Activated CD8-positive, alpha-beta memory T cell treated with anti-CD3 and anti-CD28 coated beads, Interleukin-2, amount 10 ng/mL, durations not matched to agents 7 days and 5 days (primary cell): ENCODE measurements at regions not wholly inside any gene's neighbourhood (a gene's known extent, or its start where the extent isn't known, plus 50 kb on each side); places are given as distances from the start of the nearest gene placed in this dataset.
A peak's percentile ranks its signal among the peaks of the same experiment; 100 is the strongest.
"Not testable (repeated sequence)": the region's sequence is repeated elsewhere in the genome, so short reads cannot be mapped to it uniquely, and the experiment has no call there.

ENCODE experiments used
- ATAC-seq: fragments of 150-1000 bp; cut with Tn5 transposase; one replicate; pipeline ENCODE4 v1.10.0; 2021; ENCODE audit warnings: moderate library complexity
- CTCF ChIA-PET: fragments of 350-600 bp; sonication (Branson Sonifier 250); formaldehyde crosslinking; loops from one replicate; lab custom pipeline; 2021; ENCODE audit warnings: antibody characterized with exemption; lab: Charles Lee
- DNase-seq: peaks from one replicate; pipeline ENCODE4 v3.0.0-alpha.2; 2020
- H3K27ac Mint-ChIP-seq: one replicate; pipeline ENCODE4 v1.8.0; 2021; ENCODE audit warnings: mild to moderate bottlenecking, mixed read lengths
- H3K27me3 Mint-ChIP-seq: one replicate; pipeline ENCODE4 v1.8.0; 2021; ENCODE audit warnings: mixed read lengths
- H3K36me3 Mint-ChIP-seq: one replicate; pipeline ENCODE4 v1.8.0; 2021; ENCODE audit warnings: mild to moderate bottlenecking, mixed read lengths
- H3K4me1 Mint-ChIP-seq: one replicate; pipeline ENCODE4 v1.8.0; 2021; ENCODE audit warnings: mixed read lengths
- H3K4me3 Mint-ChIP-seq: one replicate; pipeline ENCODE4 v1.8.0; 2021; ENCODE audit warnings: mild to moderate bottlenecking, moderate library complexity, mixed read lengths
- H3K9me3 Mint-ChIP-seq: one replicate; pipeline ENCODE4 v1.8.0; 2022; ENCODE audit warnings: low read depth, mixed read lengths

DNA sequence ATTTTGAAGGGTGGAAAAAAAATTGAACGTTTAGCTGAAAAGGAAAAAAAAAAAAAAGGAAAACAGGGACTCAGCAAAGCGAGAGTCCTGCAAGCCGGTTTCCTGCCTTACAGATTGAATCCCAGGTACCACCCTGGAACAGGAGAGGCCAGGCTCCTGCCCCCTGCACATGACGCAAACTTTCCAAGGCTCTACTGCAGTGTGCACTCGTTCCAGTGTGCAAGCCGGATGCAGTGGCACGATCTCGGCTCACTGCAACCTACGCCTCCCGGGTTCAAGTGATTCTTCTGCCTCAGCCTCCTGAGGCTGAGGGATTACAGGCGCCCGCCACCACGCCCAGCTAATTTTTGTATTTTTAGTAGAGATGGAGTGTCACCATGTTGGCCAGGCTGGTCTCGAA is 618.7 kb upstream of the CDH10 start:
- H3K4me1 Mint-ChIP-seq, H3K27me3 Mint-ChIP-seq, H3K27ac Mint-ChIP-seq, ATAC-seq, CTCF ChIA-PET, H3K36me3 Mint-ChIP-seq, H3K4me3 Mint-ChIP-seq, DNase-seq: not testable (repeated sequence)
- H3K9me3 Mint-ChIP-seq = peaks cover 13% of the 10 kb centered on the region

DNA sequence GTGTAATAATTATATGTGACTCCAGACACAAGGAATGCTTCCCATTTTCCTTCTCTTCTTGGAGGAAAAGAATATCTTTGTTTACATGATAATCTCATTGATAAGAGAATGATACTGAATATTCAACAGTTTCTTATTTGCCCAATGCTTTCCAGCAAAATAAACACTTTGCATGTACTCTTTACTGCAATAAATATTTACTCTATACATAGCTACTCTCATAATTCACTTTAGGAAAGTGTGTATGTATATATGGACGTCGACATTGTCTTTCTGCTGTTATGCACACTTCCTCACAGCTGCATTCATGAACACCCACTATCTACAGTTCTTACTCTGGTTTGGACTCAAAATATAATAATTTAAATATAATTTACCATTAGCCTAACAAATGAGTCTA is 617.4 kb upstream of the CDH10 start:
- ATAC-seq = no peak

DNA sequence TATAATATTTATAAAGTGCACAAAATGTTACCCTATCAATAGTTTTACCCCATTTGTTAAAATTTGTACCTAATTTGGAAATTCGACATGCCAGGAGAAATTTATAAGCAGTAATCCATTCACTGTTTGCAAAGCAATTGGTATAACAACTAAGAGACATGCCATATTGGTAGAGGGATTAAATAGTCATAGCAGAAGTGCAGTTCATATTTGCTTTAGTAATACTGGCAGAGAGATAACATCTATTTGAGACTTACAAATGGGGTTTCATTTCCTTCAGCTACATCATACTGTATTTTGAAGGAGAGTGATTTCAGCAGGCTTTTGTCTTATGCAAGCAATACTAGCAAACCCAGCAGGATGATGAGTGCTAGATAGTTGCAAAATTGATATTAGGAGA is 610.4 kb upstream of the CDH10 start:
- DNase-seq (no peak), ATAC-seq (no peak)
- CTCF ChIA-PET = no interaction called here
- Mint-ChIP-seq H3K36me3 (no peaks in the 10 kb centered on the region), H3K4me3 (no peak overlapping the region), H3K9me3 (peaks cover 12% of the 10 kb centered on the region), H3K27ac (no peak overlapping the region), H3K4me1 (no peaks in the 10 kb centered on the region), H3K27me3 (no peaks in the 10 kb centered on the region)

More for the DNA sequence above, 617.4 kb upstream of the CDH10 start:
- no peaks in the 10 kb centered on the region for H3K36me3 Mint-ChIP-seq
- no peak for DNase-seq
- no peaks in the 10 kb centered on the region for H3K4me1 Mint-ChIP-seq
- no peak overlapping the region for H3K4me3 Mint-ChIP-seq
- H3K9me3 Mint-ChIP-seq = peaks cover 8% of the 10 kb centered on the region
- H3K27ac Mint-ChIP-seq = no peak overlapping the region
- CTCF ChIA-PET = no interaction called here
- no peaks in the 10 kb centered on the region for H3K27me3 Mint-ChIP-seq

DNA sequence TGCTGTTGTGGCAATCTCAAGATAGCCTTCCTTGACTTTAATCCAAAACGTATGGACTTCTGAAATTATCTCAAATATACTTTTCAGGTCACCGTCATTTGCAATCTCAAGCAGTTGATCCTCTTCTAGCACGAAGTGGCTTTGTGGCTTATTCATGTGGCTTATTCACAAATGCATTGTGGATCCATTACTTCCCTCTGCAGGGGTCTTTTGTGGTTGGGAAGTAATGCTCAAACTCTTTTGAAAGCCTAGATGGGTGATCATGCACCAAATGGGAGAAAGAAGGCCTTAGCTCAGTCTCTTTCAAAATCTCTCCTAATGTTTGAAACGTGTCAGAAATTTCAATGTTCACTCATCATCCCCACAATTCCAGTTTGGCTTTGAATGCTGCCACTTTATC is 597.2 kb upstream of the CDH10 start:
- H3K4me1 Mint-ChIP-seq = no peaks in the 10 kb centered on the region
- CTCF ChIA-PET = no interaction called here
- H3K4me3 Mint-ChIP-seq = no peak overlapping the region
- no peak overlapping the region for H3K27ac Mint-ChIP-seq
- DNase-seq (no peak), ATAC-seq (no peak)
- no peaks in the 10 kb centered on the region for H3K27me3 Mint-ChIP-seq
- no peaks in the 10 kb centered on the region for H3K36me3 Mint-ChIP-seq
- H3K9me3 Mint-ChIP-seq = peaks cover 5% of the 10 kb centered on the region

DNA sequence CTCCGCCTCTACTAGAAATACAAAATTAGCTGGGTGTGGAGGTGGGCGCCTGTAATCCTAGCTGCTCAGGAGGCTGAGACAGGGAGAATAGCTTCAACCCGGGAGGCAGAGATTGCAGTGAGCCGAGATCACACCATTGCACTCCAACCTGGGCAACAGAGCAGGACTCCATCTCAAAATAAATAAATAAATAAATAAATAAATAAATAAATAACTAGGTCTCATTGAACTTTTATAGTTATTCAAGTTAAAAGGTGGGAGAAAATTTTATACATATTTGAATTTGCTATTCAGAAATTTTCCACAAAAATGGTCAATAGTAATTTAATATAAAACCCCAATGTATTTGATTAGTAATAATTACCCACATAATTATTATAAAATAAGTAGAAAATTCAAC is 593.9 kb upstream of the CDH10 start:
- CTCF ChIA-PET, H3K4me1 Mint-ChIP-seq, H3K27ac Mint-ChIP-seq: not testable (repeated sequence)

DNA sequence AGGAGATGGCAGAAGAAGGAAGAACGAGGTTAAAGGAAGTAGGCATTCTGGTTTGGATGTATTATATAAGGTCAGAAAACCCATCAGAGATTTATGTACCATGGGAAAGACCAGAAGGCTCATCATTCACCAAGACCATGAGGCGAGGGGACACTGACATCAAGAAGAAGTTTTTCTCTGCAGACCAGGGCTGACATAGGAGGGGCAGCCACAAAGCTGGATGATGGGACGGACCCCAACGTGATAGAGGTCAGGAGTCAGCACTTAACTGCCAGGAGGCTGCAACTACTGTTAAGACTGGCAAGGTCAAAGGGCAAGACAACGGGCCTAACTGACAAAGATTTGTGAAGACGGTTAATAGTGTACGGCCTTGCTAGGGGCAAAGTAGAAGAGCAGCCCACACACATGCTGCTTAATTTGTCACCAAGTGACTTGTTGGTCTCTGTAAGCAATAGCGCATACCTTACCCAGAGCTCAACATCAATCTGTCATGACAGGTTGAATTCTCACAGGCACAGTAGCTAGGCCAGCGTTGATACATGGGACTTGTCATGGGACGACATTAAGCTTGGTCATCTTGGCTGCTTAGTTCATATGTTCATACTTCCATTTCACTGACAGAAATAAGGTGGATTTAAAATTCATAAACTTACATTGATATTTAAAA is 579.7 kb upstream of the CDH10 start:
- H3K4me1 Mint-ChIP-seq = no peaks in the 10 kb centered on the region
- no peaks in the 10 kb centered on the region for H3K27me3 Mint-ChIP-seq
- H3K4me3 Mint-ChIP-seq = no peak overlapping the region
- no peak overlapping the region for H3K27ac Mint-ChIP-seq
- ATAC-seq (no peak), DNase-seq (no peak)
- no peaks in the 10 kb centered on the region for H3K36me3 Mint-ChIP-seq
- no peaks in the 10 kb centered on the region for H3K9me3 Mint-ChIP-seq
- CTCF ChIA-PET = no interaction called here

More for the DNA sequence above, 593.9 kb upstream of the CDH10 start:
- H3K36me3 Mint-ChIP-seq, ATAC-seq, H3K27me3 Mint-ChIP-seq, H3K9me3 Mint-ChIP-seq, H3K4me3 Mint-ChIP-seq, DNase-seq: not testable (repeated sequence)

DNA sequence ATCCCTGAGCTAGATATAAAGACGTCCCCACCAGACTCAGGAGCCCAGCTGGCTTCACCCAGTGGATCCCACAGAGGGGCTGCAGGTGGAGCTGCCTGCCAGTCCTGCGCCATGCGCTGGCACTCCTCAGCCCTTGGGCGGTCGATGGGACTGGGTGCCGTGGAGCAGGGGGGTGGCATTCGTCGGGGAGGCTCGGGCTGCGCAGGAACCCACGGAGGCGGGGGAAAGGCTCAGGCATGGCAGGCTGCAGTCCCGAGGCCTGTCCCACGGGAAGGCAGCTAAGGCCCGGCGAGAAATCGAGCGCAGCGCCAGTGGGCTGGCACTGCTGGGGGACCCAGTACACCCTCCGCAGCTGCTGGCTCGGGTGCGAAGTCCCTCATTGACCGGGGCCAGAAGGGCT is 555.1 kb upstream of the CDH10 start:
- CTCF ChIA-PET, H3K36me3 Mint-ChIP-seq, ATAC-seq, H3K9me3 Mint-ChIP-seq, DNase-seq, H3K4me1 Mint-ChIP-seq, H3K27ac Mint-ChIP-seq, H3K4me3 Mint-ChIP-seq, H3K27me3 Mint-ChIP-seq: not testable (repeated sequence)

DNA sequence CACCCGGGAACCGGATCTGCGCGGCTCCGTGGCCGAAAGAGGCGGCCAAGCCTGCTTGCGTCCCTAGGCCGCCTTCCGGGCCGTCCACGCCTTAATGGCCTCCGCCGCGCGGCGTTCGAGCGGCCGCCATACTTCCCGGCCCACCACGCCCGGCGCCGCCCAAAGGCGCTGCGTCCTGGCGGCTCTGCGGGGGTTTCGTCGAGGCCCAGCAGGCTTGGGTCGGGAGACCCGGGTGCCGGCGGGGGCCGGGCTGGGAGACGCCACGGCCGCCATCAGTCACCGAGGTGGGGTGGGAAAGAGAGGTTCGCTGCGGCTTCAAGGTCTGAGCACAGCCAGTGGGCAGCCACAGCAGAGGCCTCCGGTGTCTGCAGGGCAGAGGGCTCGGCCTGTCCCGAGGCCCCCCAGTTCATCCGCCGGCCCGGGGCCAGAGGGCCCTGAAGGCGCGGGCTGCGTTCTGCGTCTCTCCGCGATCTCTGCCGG is 545.8 kb upstream of the CDH10 start:
- H3K36me3 Mint-ChIP-seq = no peaks in the 10 kb centered on the region
- H3K27ac Mint-ChIP-seq = no peak overlapping the region
- CTCF ChIA-PET = no interaction called here
- peaks cover 7% of the 10 kb centered on the region for H3K9me3 Mint-ChIP-seq
- H3K4me3 Mint-ChIP-seq = no peak overlapping the region
- DNase-seq (no peak), ATAC-seq (peak; percentile 27)
- H3K27me3 Mint-ChIP-seq = no peaks in the 10 kb centered on the region
- H3K4me1 Mint-ChIP-seq = no peaks in the 10 kb centered on the region

DNA sequence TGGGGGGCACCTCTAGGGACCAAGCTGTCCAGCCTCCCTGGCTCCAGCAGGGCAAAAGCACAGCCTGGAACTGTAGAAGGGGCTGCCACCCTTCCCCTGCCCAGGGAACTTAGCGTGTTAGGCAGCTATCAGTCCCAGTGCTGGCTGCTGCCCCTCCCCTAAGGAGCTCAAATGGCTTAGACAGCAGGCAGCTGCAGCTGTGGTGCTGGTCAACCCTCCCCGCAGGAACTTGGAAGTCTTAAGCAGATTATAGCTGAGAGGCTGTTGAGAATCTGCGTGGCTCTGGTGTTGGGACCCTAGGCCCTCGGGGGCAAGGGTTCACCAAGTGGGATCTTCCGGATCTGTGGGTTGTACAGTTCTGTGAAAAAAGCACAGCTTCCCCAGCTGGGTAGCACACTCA is 536.5 kb upstream of the CDH10 start:
- ATAC-seq (no peak), DNase-seq (no peak)
- CTCF ChIA-PET = no interaction called here
- Mint-ChIP-seq H3K27me3 (no peaks in the 10 kb centered on the region), H3K4me3 (no peak overlapping the region), H3K9me3 (peaks cover 25% of the 10 kb centered on the region), H3K27ac (no peak overlapping the region), H3K4me1 (no peaks in the 10 kb centered on the region), H3K36me3 (no peaks in the 10 kb centered on the region)

DNA sequence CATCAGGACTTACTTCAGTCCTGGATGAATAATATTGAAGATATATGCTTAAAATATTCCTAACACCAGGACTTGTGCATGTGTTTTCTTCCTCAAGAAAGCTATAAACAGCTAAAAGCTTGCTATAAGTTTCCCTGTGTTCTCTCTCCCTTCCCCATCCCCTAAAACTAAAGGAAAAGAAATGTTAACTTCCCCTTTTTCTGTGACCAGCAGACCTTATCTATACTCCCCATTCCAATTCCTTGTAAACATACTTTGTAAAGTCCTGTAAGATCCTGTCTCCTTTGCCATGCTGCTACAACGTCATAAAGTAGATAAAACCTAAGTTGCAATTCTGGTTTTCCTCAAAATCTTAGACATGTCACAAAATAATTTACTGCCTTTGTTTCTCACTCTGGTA is 517.8 kb upstream of the CDH10 start:
- H3K4me1 Mint-ChIP-seq, H3K27ac Mint-ChIP-seq, H3K27me3 Mint-ChIP-seq, H3K36me3 Mint-ChIP-seq, H3K9me3 Mint-ChIP-seq, ATAC-seq, H3K4me3 Mint-ChIP-seq, CTCF ChIA-PET, DNase-seq: not testable (repeated sequence)

DNA sequence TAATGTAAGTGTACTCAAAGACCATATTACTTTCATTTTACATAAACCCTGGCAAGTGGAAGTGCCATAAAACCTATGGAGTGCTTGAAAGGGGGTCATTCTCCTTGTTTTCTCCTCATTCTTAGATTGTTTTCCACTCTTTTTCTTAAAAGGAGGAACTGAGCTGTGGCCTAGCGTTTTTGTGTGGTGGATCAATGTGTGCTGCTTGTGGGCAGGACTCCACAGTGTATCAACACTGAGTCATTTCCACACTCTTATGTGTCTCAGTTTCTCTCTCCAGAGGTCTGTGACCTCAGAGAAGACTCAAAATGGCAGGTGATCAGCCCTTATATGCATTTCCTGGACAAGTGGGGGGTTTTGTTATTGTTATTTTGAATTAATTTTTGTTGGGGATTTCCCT is 516.1 kb upstream of the CDH10 start:
- Mint-ChIP-seq H3K27ac (no peak overlapping the region), H3K4me1 (no peaks in the 10 kb centered on the region), H3K27me3 (no peaks in the 10 kb centered on the region), H3K36me3 (no peaks in the 10 kb centered on the region), H3K9me3 (peaks cover 3% of the 10 kb centered on the region), H3K4me3 (no peak overlapping the region)
- ATAC-seq = no peak
- CTCF ChIA-PET = no interaction called here
- no peak for DNase-seq

DNA sequence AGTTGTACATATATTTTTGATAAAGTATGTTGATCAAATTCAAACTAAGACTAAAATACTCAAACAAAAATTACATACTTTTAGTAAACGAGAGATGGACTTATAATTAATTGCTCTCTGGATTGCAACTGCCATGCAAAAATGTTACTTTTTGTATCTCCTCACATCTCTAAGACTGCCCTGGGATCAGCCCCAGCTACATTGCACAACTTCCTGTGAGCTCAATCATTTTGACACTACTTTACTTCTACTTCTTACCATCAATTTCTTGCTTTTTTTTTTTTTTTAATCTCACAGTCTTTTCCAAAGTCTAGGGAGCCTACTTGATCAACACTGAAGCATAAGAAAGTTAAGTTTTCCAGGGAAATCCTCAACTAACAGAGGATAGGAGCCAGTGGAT is 506.0 kb upstream of the CDH10 start:
- no peaks in the 10 kb centered on the region for H3K4me1 Mint-ChIP-seq
- peaks cover 6% of the 10 kb centered on the region for H3K9me3 Mint-ChIP-seq
- no peak for ATAC-seq
- H3K27me3 Mint-ChIP-seq = no peaks in the 10 kb centered on the region
- H3K27ac Mint-ChIP-seq = no peak overlapping the region
- DNase-seq = no peak
- H3K4me3 Mint-ChIP-seq = no peak overlapping the region
- H3K36me3 Mint-ChIP-seq = no peaks in the 10 kb centered on the region
- CTCF ChIA-PET = no interaction called here

DNA sequence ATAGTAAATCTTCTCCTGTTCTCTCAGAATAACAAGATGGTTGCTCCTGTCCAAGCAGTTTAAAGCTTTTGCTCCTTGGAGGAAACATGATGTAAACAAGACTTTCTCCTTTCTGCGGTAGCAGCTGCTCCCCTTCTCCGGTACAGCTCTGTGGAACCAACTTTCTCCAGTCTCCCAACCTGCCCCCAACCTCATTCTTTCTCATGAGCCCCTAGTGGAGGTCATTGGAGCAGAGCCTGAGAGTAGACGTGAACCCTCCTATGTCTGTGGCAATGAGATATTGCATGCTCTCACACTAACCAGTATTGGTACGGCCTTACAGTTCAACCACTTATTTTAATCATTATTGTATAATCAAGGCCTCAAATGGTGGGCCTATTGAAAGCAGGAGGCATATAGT is 483.8 kb upstream of the CDH10 start:
- no peaks in the 10 kb centered on the region for H3K4me1 Mint-ChIP-seq
- H3K36me3 Mint-ChIP-seq = no peaks in the 10 kb centered on the region
- CTCF ChIA-PET = no interaction called here
- no peak overlapping the region for H3K27ac Mint-ChIP-seq
- DNase-seq = no peak
- no peak for ATAC-seq
- H3K27me3 Mint-ChIP-seq = no peaks in the 10 kb centered on the region
- H3K9me3 Mint-ChIP-seq = peaks cover 14% of the 10 kb centered on the region
- no peak overlapping the region for H3K4me3 Mint-ChIP-seq

DNA sequence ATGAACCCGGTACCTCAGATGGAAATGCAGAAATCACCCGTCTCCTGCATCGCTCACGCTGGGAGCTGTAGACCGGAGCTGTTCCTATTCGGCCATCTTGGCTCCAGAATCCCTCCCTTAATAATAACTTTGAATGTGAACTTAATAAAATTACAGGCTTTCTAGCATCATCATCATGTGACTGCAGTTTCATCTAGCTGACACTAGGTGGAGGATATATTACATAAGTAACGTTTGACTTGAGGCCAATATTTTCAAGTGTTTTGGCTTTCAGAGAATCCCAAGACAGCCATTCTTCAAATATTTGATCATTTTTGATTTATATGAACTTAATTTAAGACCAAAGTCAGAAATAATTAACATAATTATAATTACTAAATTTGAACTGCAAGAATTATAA is 474.9 kb upstream of the CDH10 start:
- ATAC-seq (no peak), DNase-seq (no peak)
- Mint-ChIP-seq H3K36me3 (no peaks in the 10 kb centered on the region), H3K27ac (no peak overlapping the region), H3K27me3 (no peaks in the 10 kb centered on the region), H3K4me3 (no peak overlapping the region), H3K9me3 (no peaks in the 10 kb centered on the region), H3K4me1 (no peaks in the 10 kb centered on the region)
- CTCF ChIA-PET = no interaction called here

DNA sequence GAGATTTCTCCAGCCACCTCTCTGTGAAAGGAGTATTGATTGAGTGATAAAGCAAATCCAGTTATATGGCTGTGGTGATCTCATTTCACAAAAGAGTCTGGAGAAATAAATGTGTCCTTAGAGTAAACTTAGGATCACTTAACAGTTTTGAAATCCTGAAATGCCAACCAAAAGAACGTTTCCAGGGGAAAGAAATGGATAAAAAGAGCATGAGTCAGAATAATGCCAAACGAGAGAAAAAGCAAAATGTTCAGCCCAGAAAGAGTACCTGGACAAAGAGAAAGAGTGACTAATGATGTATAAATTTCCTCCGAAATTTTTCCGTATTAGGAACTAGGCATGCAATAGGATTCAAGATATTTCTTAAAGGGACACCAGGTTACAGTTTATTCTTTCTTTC is 463.1 kb upstream of the CDH10 start:
- no peak for ATAC-seq
- no peaks in the 10 kb centered on the region for H3K36me3 Mint-ChIP-seq
- no peaks in the 10 kb centered on the region for H3K27me3 Mint-ChIP-seq
- H3K4me3 Mint-ChIP-seq = no peak overlapping the region
- H3K9me3 Mint-ChIP-seq = peaks cover 8% of the 10 kb centered on the region
- H3K4me1 Mint-ChIP-seq = no peaks in the 10 kb centered on the region
- CTCF ChIA-PET = no interaction called here
- no peak overlapping the region for H3K27ac Mint-ChIP-seq
- DNase-seq = no peak
